Fibroblast of lung (primary cell): ENCODE measurements at regions not wholly inside any gene's neighbourhood (a gene's known extent, or its start where the extent isn't known, plus 50 kb on each side); places are given as distances from the start of the nearest gene placed in this dataset.

ENCODE experiments used
- DNase-seq, 2 donors: peaks; one replicate each; pipeline versions ENCODE4 v3.0.0 to v3.0.0-alpha.2; 2010; ENCODE audit warnings: low read depth in 2 of 2
- H2AFZ ChIP-seq: 2 replicates; pipeline ENCODE4 v1.5.1; 2012; ENCODE audit warnings: low read length, control low read depth, inconsistent platforms
- H3K27ac ChIP-seq: 2 replicates; pipeline ENCODE4 v1.5.1; 2011; ENCODE audit warnings: low read length, control low read depth; ENCODE audit not compliant: insufficient read depth
- H3K27me3 ChIP-seq: 2 replicates; pipeline ENCODE4 v1.5.1; 2011; ENCODE audit warnings: mild to moderate bottlenecking, low read length; ENCODE audit not compliant: control insufficient read depth, insufficient read depth
- H3K36me3 ChIP-seq: 2 replicates; pipeline ENCODE4 v1.5.1; 2011; ENCODE audit warnings: low read length; ENCODE audit not compliant: control insufficient read depth, insufficient read depth
- H3K4me1 ChIP-seq: 2 replicates; pipeline ENCODE4 v1.5.1; 2011; ENCODE audit warnings: low read length; ENCODE audit not compliant: control insufficient read depth, insufficient read depth; ENCODE audit errors: extremely low read depth
- H3K4me2 ChIP-seq: 2 replicates; pipeline ENCODE4 v1.5.1; 2011; ENCODE audit warnings: low read length, control low read depth; ENCODE audit not compliant: insufficient read depth; ENCODE audit errors: extremely low read depth
- H3K4me3 ChIP-seq, 4 experiments: fragments of 200-600 bp in 1 of 4; sonication (generic) in 1 of 4; replicated peaks in 1 of 4; 2 replicates each; pipeline ENCODE4 v1.5.1; 2011 to 2016; ENCODE audit warnings: low read length in 4 of 4, low read depth in 3 of 4, mild to moderate bottlenecking in 3 of 4, control low read depth in 2 of 4, inconsistent platforms in 1 of 4, mixed read lengths in 1 of 4; ENCODE audit not compliant: insufficient read depth in 1 of 4; ENCODE audit errors: control extremely low read depth in 1 of 4
- H3K79me2 ChIP-seq: 2 replicates; pipeline ENCODE4 v1.5.1; 2012; ENCODE audit warnings: mild to moderate bottlenecking, low read length, inconsistent platforms; ENCODE audit not compliant: control insufficient read depth, insufficient read depth
- H3K9ac ChIP-seq: 2 replicates; pipeline ENCODE4 v1.5.1; 2011; ENCODE audit warnings: mild to moderate bottlenecking, low read length, control low read depth; ENCODE audit not compliant: insufficient read depth
- H3K9me3 ChIP-seq: 2 replicates; pipeline ENCODE4 v1.5.1; 2012; ENCODE audit warnings: low read depth, low read length; ENCODE audit not compliant: control insufficient read depth, insufficient read depth
- H4K20me1 ChIP-seq: 2 replicates; pipeline ENCODE4 v1.5.1; 2011; ENCODE audit warnings: low read length; ENCODE audit not compliant: control insufficient read depth, insufficient read depth; ENCODE audit errors: extremely low read depth
- EZH2 ChIP-seq: IDR thresholded peaks from 2 replicates; pipeline ENCODE4 v1.5.1; 2012; ENCODE audit warnings: low read length, control low read depth, mild to moderate bottlenecking; ENCODE audit errors: missing control alignments
- TF ChIP-seq, protein P1 (sequence below), 2 donors: IDR thresholded peaks in 1 of 2; conservative IDR thresholded peaks in 1 of 2; 1 replicate in 1 of 2; 2 replicates in 1 of 2; pipeline ENCODE4 v1.5.1; 2011 to 2012; ENCODE audit warnings: low read length in 2 of 2, control low read depth in 1 of 2, inconsistent platforms in 1 of 2, low read depth in 1 of 2, mild to moderate bottlenecking in 1 of 2

DNA sequence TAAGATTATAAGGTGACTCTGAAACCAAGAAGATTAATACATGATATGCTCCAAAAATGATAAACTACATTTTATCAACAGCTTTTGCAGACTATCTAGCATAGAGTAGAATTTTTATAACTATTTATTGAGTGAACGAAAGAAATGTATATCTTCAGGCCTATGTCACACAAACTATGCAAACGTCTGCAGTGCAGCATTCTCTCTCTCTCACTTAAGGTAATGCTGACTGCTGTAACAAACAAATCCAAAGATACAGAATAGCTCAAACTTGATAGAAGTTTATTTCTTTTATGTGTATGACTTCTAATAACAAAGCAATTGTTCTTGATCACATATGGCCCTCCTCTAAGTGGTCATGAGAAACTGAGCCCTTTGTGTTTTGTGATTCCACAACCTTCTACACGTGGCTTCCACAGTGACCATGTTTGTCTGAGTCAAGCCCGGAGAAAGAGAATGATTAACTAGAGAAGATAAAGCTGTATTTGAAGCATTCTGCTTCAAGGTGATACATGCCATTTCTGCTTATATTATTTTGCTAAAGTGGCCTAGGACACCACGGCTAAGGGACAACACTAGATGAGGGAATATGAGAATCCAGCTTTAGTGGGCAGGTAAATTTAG lies 1352.7 kb upstream of the TMEM132C start:
- H3K36me3 ChIP-seq = no peaks in the 10 kb centered on the region
- DNase-seq = no peak
- TF ChIP-seq, protein P1, sequence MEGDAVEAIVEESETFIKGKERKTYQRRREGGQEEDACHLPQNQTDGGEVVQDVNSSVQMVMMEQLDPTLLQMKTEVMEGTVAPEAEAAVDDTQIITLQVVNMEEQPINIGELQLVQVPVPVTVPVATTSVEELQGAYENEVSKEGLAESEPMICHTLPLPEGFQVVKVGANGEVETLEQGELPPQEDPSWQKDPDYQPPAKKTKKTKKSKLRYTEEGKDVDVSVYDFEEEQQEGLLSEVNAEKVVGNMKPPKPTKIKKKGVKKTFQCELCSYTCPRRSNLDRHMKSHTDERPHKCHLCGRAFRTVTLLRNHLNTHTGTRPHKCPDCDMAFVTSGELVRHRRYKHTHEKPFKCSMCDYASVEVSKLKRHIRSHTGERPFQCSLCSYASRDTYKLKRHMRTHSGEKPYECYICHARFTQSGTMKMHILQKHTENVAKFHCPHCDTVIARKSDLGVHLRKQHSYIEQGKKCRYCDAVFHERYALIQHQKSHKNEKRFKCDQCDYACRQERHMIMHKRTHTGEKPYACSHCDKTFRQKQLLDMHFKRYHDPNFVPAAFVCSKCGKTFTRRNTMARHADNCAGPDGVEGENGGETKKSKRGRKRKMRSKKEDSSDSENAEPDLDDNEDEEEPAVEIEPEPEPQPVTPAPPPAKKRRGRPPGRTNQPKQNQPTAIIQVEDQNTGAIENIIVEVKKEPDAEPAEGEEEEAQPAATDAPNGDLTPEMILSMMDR (conservative IDR thresholded peaks at IDR 0.05 in 1 of 2, IDR thresholded peaks at IDR 0.05 in 1 of 2; ENCODE audit: low read depth in 1 of 2, low read length in 2 of 2) = no peak
- TF ChIP-seq EZH2 = no peak
- H4K20me1 ChIP-seq = no peaks in the 10 kb centered on the region
- H3K4me2 ChIP-seq = no peak overlapping the region
- no peak overlapping the region for H3K27ac ChIP-seq
- H3K9me3 ChIP-seq = no peaks in the 10 kb centered on the region
- no peak overlapping the region for H3K4me3 ChIP-seq
- no peaks in the 10 kb centered on the region for H3K79me2 ChIP-seq
- no peak overlapping the region for H3K9ac ChIP-seq
- no peaks in the 10 kb centered on the region for H3K4me1 ChIP-seq
- H3K27me3 ChIP-seq = no peaks in the 10 kb centered on the region
- no peak overlapping the region for H2AFZ ChIP-seq

DNA sequence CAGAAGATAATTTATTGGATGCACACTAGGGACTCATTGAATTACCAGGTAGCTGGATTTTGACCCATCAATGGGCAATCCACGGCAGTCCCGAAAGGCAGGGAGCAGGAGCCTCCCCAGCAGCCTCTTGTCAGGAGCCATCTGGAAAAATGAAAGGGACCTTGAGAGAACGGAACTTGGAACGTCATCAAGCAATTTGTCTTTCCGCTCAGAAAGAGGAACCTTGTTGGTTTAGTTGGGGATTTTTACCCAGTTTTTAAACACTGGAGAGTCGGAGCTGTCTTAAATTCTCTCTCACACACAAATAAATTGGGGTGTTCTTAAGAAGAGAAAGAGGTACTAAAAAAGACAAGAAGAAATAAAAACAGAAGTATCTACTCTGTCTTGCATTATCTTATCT lies 1351.7 kb upstream of the TMEM132C start:
- no peaks in the 10 kb centered on the region for H3K36me3 ChIP-seq
- no peak overlapping the region for H2AFZ ChIP-seq
- no peaks in the 10 kb centered on the region for H3K79me2 ChIP-seq
- no peak overlapping the region for H3K4me2 ChIP-seq
- no peaks in the 10 kb centered on the region for H3K9me3 ChIP-seq
- H3K9ac ChIP-seq = no peak overlapping the region
- H3K4me1 ChIP-seq = no peaks in the 10 kb centered on the region
- H4K20me1 ChIP-seq = no peaks in the 10 kb centered on the region
- no peak for TF ChIP-seq EZH2
- TF ChIP-seq, protein P1 (conservative IDR thresholded peaks at IDR 0.05 in 1 of 2, IDR thresholded peaks at IDR 0.05 in 1 of 2; ENCODE audit: low read depth in 1 of 2, low read length in 2 of 2) = no peak
- H3K27me3 ChIP-seq = no peaks in the 10 kb centered on the region
- no peak for DNase-seq
- no peak overlapping the region for H3K4me3 ChIP-seq
- H3K27ac ChIP-seq = no peak overlapping the region

DNA sequence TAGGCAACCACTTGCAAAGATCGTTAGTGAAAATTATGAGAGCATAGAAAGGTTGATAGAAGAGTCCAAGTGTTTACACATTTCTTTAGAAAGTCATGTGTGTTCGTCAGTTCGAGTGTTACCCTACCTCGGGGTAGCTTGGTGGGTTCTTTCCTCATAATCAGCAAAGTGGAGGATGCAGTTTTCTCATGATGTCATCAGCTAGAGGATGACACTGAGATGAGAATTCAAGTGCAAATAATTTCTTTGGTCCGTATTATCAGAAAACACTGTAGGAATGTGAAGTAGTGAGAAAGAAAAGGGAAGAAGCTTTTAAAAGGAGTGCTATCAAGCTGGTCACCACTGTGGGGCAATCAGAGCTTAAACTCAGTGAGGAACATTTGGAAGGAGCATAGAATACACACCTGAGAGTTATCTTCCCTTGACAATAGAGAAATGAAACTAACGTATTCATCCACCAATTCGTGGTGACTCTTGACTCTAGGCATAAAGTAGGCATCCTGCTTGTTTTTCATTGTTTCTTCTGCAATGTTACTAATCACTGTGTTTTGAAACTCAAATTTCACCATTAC lies 1340.9 kb upstream of the TMEM132C start:
- no peaks in the 10 kb centered on the region for H4K20me1 ChIP-seq
- no peaks in the 10 kb centered on the region for H3K27me3 ChIP-seq
- H3K9me3 ChIP-seq = no peaks in the 10 kb centered on the region
- no peak overlapping the region for H3K27ac ChIP-seq
- no peak overlapping the region for H3K9ac ChIP-seq
- TF ChIP-seq, protein P1 (conservative IDR thresholded peaks at IDR 0.05 in 1 of 2, IDR thresholded peaks at IDR 0.05 in 1 of 2; ENCODE audit: low read depth in 1 of 2, low read length in 2 of 2) = no peak
- TF ChIP-seq EZH2 = no peak
- no peaks in the 10 kb centered on the region for H3K36me3 ChIP-seq
- no peaks in the 10 kb centered on the region for H3K4me1 ChIP-seq
- DNase-seq = no peak
- no peaks in the 10 kb centered on the region for H3K79me2 ChIP-seq
- H3K4me2 ChIP-seq = no peak overlapping the region
- H2AFZ ChIP-seq = no peak overlapping the region
- no peak overlapping the region for H3K4me3 ChIP-seq
